GM12801 (cell line): ENCODE measurements at regions not wholly inside any gene's neighbourhood (a gene's known extent, or its start where the extent isn't known, plus 50 kb on each side); places are given as distances from the start of the nearest gene placed in this dataset.

Source experiments
- TF ChIP-seq, protein P1 (sequence below): IDR thresholded peaks from one replicate; pipeline ENCODE4 v1.5.1; 2011; ENCODE audit warnings: control low read depth; ENCODE audit not compliant: insufficient read length; ENCODE audit errors: extremely low read depth

DNA sequence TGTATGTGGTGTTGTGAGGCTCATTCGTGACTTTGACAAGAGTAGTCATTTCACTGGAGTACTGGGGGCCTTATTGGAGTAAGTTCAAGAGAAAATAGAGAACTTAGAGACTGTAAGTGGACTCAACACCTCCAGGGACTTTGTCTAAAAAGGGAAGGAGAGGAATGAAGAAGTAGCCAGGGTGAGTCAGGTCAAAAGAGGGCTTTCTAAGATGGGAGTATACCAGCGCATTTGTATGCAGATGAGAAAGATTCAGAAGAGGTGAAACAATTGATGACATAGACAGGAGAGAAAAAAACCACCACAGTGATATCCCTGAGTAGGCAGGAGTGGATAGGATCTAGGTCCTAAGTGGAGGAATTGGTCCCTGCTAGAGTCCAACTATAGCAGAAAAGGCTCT is 246.8 kb downstream of the IKZF2 start:
- TF ChIP-seq, protein P1, sequence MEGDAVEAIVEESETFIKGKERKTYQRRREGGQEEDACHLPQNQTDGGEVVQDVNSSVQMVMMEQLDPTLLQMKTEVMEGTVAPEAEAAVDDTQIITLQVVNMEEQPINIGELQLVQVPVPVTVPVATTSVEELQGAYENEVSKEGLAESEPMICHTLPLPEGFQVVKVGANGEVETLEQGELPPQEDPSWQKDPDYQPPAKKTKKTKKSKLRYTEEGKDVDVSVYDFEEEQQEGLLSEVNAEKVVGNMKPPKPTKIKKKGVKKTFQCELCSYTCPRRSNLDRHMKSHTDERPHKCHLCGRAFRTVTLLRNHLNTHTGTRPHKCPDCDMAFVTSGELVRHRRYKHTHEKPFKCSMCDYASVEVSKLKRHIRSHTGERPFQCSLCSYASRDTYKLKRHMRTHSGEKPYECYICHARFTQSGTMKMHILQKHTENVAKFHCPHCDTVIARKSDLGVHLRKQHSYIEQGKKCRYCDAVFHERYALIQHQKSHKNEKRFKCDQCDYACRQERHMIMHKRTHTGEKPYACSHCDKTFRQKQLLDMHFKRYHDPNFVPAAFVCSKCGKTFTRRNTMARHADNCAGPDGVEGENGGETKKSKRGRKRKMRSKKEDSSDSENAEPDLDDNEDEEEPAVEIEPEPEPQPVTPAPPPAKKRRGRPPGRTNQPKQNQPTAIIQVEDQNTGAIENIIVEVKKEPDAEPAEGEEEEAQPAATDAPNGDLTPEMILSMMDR = no peak

DNA sequence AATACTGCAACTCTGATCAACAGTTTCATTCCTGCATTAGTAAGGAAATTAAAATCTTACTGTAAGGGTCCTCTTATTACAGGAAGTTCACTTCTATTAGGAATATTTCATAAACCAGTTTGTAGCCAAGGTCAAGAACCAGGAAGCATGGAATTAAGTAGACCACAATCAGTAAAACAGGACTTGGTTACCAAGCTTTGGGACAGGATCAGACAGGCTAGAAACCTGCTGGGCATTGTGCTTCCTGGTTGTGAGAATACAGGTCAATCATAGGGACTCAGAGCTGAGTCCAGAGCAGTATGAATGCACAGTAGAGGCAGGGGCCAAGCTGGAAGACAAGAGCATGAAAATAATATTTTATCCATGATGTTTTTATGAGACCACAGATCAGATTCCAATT is 248.0 kb downstream of the IKZF2 start:
- TF ChIP-seq, protein P1 = no peak

DNA sequence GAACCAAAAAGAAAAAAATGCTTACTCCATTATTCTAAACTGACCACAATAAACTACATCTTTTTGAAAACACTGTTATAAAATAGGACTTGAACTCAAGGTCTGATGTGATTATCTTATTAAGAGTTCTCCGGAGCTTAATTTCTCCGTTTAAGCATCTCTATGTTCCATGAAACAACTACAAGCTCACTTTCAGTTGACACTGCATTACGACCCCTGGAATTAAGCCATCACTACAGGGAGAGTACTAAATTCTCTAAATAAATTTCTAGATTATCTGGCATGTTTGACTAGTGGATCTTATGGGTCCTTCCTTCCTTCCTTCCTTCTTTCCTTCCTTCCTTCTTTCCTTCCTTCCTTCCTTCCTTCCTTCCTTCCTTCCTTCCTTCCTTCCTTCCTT is 249.0 kb downstream of the IKZF2 start:
- TF ChIP-seq, protein P1 = no peak

GRCh38 chr2:212901604-212902275 is 249.7 kb downstream of the IKZF2 start:
- TF ChIP-seq, protein P1 = no peak

- TF ChIP-seq, protein P1 = no peak
These were observed 250.7 kb downstream of the IKZF2 start for GRCh38 chr2:212900715-212901114.

- TF ChIP-seq, protein P1 = no peak
These were observed 253.4 kb downstream of the IKZF2 start for GRCh38 chr2:212898011-212898410.

- TF ChIP-seq, protein P1 = no peak
These were observed 254.1 kb downstream of the IKZF2 start for GRCh38 chr2:212897296-212897695.

DNA sequence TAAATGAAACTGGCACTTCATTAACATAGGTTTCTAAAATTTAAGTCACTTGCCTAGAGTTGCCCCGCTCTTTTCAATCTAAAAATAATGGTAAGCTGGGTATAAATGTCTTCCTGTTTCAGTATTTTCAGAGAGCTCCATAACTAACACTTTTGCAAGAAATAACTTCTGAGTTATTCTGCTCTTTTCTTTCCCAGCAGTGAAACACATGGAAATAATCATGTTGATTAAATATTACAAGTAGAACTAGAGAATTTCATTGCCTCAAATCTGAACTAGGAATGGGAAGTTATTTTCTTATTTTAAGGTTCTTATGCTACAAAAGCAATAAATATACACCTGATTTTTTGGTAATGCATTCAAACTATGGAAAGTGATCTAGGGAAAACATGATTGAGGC is 257.4 kb downstream of the IKZF2 start:
- TF ChIP-seq, protein P1 = no peak
